ENCODE measurements at regions not wholly inside any gene's neighbourhood (a gene's known extent, or its start where the extent isn't known, plus 50 kb on each side); places are given as distances from the start of the nearest gene placed in this dataset.

GRCh38 chr11:30172883-30173311, 57.9 kb upstream of the FSHB start:
- H3K9me3 ChIP-seq: peaks cover 4% of the 10 kb centered on the region; the same call in 1 of the 3 replicates
- ChIA-PET CTCF (interaction anchor here (0.9 kb wide), 1 partner anchor 24 kb away, joined by 6 read pairs; no protein-coding TSS in a partner anchor), POLR2A (no interaction called here)
- TF ChIP-seq ZSCAN20 (CRISPR knock-in tag; IDR thresholded peaks at IDR 0.05): no peak
- TF ChIP-seq TP53 (CRISPR knock-in tag; IDR thresholded peaks at IDR 0.05): no peak
- no peak for TF ChIP-seq CHD4 (IDR thresholded peaks at IDR 0.05; ENCODE audit: borderline replicate concordance)
- TF ChIP-seq HMGXB4 (CRISPR knock-in tag; IDR thresholded peaks at IDR 0.05; ENCODE audit: borderline replicate concordance): no peak
- no peak for TF ChIP-seq EHMT2 (IDR thresholded peaks at IDR 0.05; ENCODE audit: low read depth)
- TF ChIP-seq ATOH8 (CRISPR knock-in tag; IDR thresholded peaks at IDR 0.05; ENCODE audit: low read depth): no peak
- no peak for TF ChIP-seq KDM5A (IDR thresholded peaks at IDR 0.05)
- no peak for TF ChIP-seq FOSB (CRISPR knock-in tag; IDR thresholded peaks at IDR 0.05)
- TF ChIP-seq HEYL (CRISPR knock-in tag; IDR thresholded peaks at IDR 0.05): no peak
- no peak for TF ChIP-seq CBX2 (IDR thresholded peaks at IDR 0.05; ENCODE audit: borderline replicate concordance, low read depth)
- TF ChIP-seq ZFP36 (IDR thresholded peaks at IDR 0.05; ENCODE audit: borderline replicate concordance, partially characterized antibody): no peak
- H3K4me2 ChIP-seq: no peak overlapping the region
- WGBS (ENCODE audit: missing lambda C conversion rate): 14% methylated on average over 3 of the region's 3 CpGs
- ATAC-seq (no peak), DNase-seq (ENCODE audit: low read depth in 1 of 2, low spot score in 1 of 2) (no peak), FAIRE-seq (no peak)
- H3K27ac ChIP-seq: no peak overlapping the region
- H3K4me1 ChIP-seq: no peaks in the 10 kb centered on the region
- no peak overlapping the region for H3K4me3 ChIP-seq

GRCh38 chr11:30174265-30175020, 56.4 kb upstream of the FSHB start:
- H3K4me2 ChIP-seq: no peak overlapping the region
- DNase-seq (ENCODE audit: low read depth in 1 of 2, low spot score in 1 of 2) (no peak), ATAC-seq (no peak), FAIRE-seq (no peak)
- ChIA-PET POLR2A (no interaction called here), CTCF (no interaction called here)
- peaks cover 4% of the 10 kb centered on the region; the same call in 1 of the 3 replicates for H3K9me3 ChIP-seq
- no peak overlapping the region for H3K4me3 ChIP-seq
- no peaks in the 10 kb centered on the region for H3K4me1 ChIP-seq
- H3K27ac ChIP-seq: no peak overlapping the region
- TF ChIP-seq MAX (IDR thresholded peaks at IDR 0.05) (no peak), SREBF2 (IDR thresholded peaks at IDR 0.05) (no peak), TFCP2L1 (CRISPR knock-in tag; IDR thresholded peaks at IDR 0.05) (no peak), HEYL (CRISPR knock-in tag; IDR thresholded peaks at IDR 0.05) (no peak), REST (IDR thresholded peaks at IDR 0.05) (no peak), CHD4 (IDR thresholded peaks at IDR 0.05; ENCODE audit: borderline replicate concordance) (no peak), EHMT2 (IDR thresholded peaks at IDR 0.05; ENCODE audit: low read depth) (no peak), KDM5A (IDR thresholded peaks at IDR 0.05) (no peak), SMC3 (IDR thresholded peaks at IDR 0.05) (no peak)
- 0% methylated on average over 2 of the region's 2 CpGs for WGBS (ENCODE audit: missing lambda C conversion rate)

Small RNAs in the stretch of these regions (small RNA-seq; reads per million reads assigned to genes)
- 0 reads per million in 6 experiments for gene AL358944.1

All from A549 (cell line).